ENCODE measurements at regions not wholly inside any gene's neighbourhood (a gene's known extent, or its start where the extent isn't known, plus 50 kb on each side); places are given as distances from the start of the nearest gene placed in this dataset.

DNA sequence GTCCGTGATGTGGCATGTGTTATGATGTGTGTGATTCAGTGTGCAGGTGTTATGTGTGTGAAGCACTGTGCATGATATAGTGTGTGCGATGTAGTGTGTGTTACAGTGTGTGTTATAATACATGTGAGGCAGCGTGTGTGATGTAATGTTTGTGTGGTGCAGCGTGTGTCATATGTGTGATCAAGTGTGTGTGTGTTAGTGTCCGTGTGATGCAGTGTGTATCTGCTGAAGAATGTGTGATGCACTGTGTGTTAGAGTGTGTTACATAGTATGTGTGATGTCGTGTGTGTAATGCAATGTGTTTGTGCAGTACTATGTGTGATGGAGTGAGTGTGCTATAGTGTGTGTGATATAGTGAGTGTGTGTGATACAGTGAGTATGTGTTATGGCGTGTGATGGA, 182.8 kb upstream of the SOX11 start:
- Mint-ChIP-seq H3K9me3 (ENCODE audit: insufficient read depth) (no peaks in the 10 kb centered on the region), H3K27me3 (ENCODE audit: low read depth) (no peaks in the 10 kb centered on the region), H3K36me3 (ENCODE audit: low read depth) (no peaks in the 10 kb centered on the region), H3K4me1 (ENCODE audit: low read depth) (no peaks in the 10 kb centered on the region), H3K27ac (no peak overlapping the region), H3K4me3 (no peak overlapping the region)
- ATAC-seq (no peak), DNase-seq (no peak)
- POLR2A ChIA-PET = no interaction called here
- CTCF ChIA-PET = no interaction called here

DNA sequence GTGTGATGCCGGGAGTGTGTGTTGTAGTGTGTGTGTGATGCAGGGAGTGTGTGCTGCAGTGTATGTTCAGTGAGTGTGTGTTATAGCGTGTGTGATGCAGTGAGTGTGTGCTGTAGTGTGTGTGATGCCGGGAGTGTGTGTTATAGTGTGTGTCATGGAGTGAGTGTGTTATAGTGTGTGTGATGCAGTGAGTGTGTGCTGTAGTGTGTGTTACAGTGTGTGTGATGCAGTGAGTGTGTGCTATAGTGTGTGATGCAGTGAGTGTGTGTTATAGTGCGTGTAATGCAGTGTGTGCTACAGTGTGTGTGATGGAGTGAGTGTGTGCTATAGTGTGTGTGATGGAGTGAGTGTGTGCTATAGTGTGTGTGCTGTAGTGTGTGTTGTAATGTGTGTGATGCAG, 182.1 kb upstream of the SOX11 start:
- Mint-ChIP-seq H3K27me3 (ENCODE audit: low read depth) (no peaks in the 10 kb centered on the region), H3K9me3 (ENCODE audit: insufficient read depth) (no peaks in the 10 kb centered on the region), H3K27ac (no peak overlapping the region), H3K4me1 (ENCODE audit: low read depth) (no peaks in the 10 kb centered on the region), H3K36me3 (ENCODE audit: low read depth) (no peaks in the 10 kb centered on the region), H3K4me3 (no peak overlapping the region)
- DNase-seq (no peak), ATAC-seq (no peak)
- ChIA-PET POLR2A (no interaction called here), CTCF (no interaction called here)

DNA sequence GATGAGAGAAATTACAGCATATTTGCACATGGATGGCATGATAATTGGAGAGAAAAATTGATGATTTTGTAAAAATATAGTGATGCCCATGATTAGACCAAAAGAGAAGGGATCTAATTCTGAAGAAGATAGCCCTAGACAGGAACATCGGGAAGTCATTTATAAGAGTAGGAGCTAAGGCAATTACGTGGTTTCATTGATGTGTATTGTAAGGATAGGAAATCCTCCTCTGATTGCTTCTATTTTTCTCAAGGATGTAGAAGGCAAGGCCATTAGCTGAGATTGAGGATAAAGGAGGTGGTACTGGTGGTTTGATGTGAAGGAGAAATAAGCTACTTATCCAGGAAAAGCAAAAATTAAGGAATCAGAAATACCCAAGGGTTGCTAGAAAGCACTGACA, 176.5 kb upstream of the SOX11 start:
- no peak overlapping the region for H3K27ac Mint-ChIP-seq
- H3K27me3 Mint-ChIP-seq (ENCODE audit: low read depth) = no peaks in the 10 kb centered on the region
- no peaks in the 10 kb centered on the region for H3K9me3 Mint-ChIP-seq (ENCODE audit: insufficient read depth)
- POLR2A ChIA-PET = no interaction called here
- H3K4me3 Mint-ChIP-seq = no peak overlapping the region
- no peaks in the 10 kb centered on the region for H3K4me1 Mint-ChIP-seq (ENCODE audit: low read depth)
- no peak for DNase-seq
- CTCF ChIA-PET = no interaction called here
- H3K36me3 Mint-ChIP-seq (ENCODE audit: low read depth) = no peaks in the 10 kb centered on the region
- ATAC-seq = no peak

DNA sequence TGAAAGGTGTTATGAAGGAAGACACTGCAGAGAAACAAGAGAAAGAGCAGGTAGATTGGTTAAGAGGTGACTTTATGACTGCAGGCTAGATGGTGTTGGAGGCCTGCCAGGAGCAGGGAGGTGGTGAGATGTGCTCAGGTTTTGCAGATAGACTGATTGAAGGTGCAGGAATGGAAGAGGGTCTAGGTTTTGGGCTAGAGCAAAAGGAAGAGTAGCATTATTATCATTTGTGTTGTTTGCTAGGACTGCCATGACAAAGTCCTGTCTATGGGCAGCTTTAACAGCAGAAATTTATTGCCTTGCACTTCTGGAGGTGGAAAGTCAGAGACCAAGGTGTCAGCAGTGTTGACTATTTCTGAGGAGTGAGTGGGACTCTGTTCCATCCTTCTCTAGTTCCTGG, 172.9 kb upstream of the SOX11 start:
- ChIA-PET POLR2A (no interaction called here), CTCF (no interaction called here)
- no peaks in the 10 kb centered on the region for H3K27me3 Mint-ChIP-seq (ENCODE audit: low read depth)
- no peaks in the 10 kb centered on the region for H3K4me1 Mint-ChIP-seq (ENCODE audit: low read depth)
- H3K27ac Mint-ChIP-seq = no peak overlapping the region
- no peaks in the 10 kb centered on the region for H3K9me3 Mint-ChIP-seq (ENCODE audit: insufficient read depth)
- no peak for DNase-seq
- no peak for ATAC-seq
- no peaks in the 10 kb centered on the region for H3K36me3 Mint-ChIP-seq (ENCODE audit: low read depth)
- H3K4me3 Mint-ChIP-seq = no peak overlapping the region

DNA sequence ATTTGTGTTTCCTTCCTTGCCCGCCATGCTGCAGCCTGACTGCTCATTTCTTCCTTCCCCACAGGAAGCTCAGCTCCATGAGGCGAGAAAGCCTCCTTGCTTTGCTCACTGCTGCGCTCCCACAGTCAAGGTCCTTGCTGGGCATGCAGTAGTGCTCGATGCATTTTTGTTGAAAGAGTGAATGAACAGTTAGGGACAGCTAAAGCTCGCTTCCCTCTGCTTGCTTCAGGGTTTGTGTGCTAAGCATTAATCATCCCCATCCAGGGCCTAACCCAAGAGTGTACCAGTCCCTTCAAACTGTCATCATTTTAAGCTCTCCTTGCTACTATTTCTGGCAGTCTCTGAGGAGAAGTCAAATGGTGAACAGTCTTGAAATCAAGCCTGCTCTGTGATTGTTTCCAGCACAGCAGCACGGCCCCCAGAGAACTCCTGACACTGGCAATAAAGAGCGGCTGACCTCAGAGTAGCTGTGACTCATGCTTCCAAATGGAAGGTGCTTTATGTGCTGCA, 171.7 kb upstream of the SOX11 start:
- no peaks in the 10 kb centered on the region for H3K9me3 Mint-ChIP-seq (ENCODE audit: insufficient read depth)
- H3K4me3 Mint-ChIP-seq = no peak overlapping the region
- no peak for DNase-seq
- CTCF ChIA-PET = no interaction called here
- no peaks in the 10 kb centered on the region for H3K4me1 Mint-ChIP-seq (ENCODE audit: low read depth)
- H3K36me3 Mint-ChIP-seq (ENCODE audit: low read depth) = no peaks in the 10 kb centered on the region
- no peak overlapping the region for H3K27ac Mint-ChIP-seq
- no peak for ATAC-seq
- POLR2A ChIA-PET = no interaction called here
- no peaks in the 10 kb centered on the region for H3K27me3 Mint-ChIP-seq (ENCODE audit: low read depth)

DNA sequence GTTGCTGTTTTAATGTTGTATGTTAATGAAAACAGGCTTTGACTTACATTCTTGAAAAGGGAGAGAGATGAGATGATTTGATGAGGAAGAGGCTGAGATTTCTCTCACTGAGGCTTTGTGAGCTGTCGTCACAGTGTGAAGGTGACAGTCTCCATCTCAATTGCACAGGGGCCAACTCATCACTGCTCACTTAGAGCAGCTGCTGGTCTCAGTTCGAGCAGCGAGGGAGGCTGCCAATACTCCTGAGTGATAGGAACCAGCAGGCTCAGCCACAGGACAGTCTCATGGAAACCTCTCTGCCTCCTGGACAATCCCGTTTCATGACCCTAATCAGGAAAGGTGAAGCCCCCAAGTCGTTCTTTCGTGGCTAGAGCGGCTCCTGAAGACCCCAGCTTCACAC, 170.7 kb upstream of the SOX11 start:
- ChIA-PET POLR2A (no interaction called here), CTCF (no interaction called here)
- ATAC-seq = no peak
- H3K36me3 Mint-ChIP-seq (ENCODE audit: low read depth) = no peaks in the 10 kb centered on the region
- no peak for DNase-seq
- no peaks in the 10 kb centered on the region for H3K9me3 Mint-ChIP-seq (ENCODE audit: insufficient read depth)
- no peak overlapping the region for H3K4me3 Mint-ChIP-seq
- no peak overlapping the region for H3K27ac Mint-ChIP-seq
- H3K4me1 Mint-ChIP-seq (ENCODE audit: low read depth) = no peaks in the 10 kb centered on the region
- H3K27me3 Mint-ChIP-seq (ENCODE audit: low read depth) = no peaks in the 10 kb centered on the region

DNA sequence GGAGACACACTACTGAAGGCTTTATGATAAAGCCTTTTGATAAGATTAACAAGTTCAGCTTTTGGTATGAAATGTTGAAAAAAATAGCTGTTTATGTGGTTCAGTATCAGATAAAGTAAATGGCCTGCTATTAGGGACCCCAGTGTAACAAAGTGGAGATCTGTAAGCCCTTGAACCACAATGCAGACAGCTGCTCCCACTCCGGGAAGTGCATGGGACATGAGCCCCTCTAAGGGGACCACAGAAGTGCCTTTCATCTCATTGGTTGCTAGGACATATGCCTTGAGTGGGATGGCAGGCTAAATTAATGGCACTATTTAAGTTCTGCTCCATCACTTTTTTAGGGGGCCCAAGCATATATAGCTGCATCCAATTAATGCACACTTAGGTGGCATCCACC, 167.6 kb upstream of the SOX11 start:
- ChIA-PET CTCF (no interaction called here), POLR2A (no interaction called here)
- H3K4me1 Mint-ChIP-seq (ENCODE audit: low read depth) = no peaks in the 10 kb centered on the region
- H3K4me3 Mint-ChIP-seq = no peak overlapping the region
- H3K36me3 Mint-ChIP-seq (ENCODE audit: low read depth) = no peaks in the 10 kb centered on the region
- DNase-seq (no peak), ATAC-seq (no peak)
- H3K27me3 Mint-ChIP-seq (ENCODE audit: low read depth) = no peaks in the 10 kb centered on the region
- no peak overlapping the region for H3K27ac Mint-ChIP-seq
- no peaks in the 10 kb centered on the region for H3K9me3 Mint-ChIP-seq (ENCODE audit: insufficient read depth)

DNA sequence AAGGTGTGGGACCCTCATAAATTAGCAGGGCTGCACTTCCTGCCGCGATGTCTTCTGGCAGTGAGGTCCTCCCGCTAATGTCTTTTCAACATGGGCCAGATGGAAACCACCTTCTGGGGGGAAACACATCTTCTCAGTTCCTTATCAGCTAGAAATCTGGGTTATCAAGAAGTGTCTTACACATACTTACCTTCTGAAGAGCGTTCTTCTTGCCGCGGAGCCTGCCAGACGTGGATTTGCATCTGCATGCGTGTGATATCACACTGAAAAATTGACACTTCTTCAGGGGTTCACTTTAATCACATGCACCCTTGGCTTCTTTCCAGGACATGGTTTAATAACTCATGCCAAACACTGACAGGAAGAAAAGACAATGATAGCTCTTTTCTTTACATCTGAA, 163.5 kb upstream of the SOX11 start:
- peaks cover under 1% of the 10 kb centered on the region for H3K9me3 Mint-ChIP-seq (ENCODE audit: insufficient read depth)
- H3K4me1 Mint-ChIP-seq (ENCODE audit: low read depth) = no peaks in the 10 kb centered on the region
- ATAC-seq (no peak), DNase-seq (no peak)
- ChIA-PET POLR2A (no interaction called here), CTCF (no interaction called here)
- H3K36me3 Mint-ChIP-seq (ENCODE audit: low read depth) = no peaks in the 10 kb centered on the region
- H3K27ac Mint-ChIP-seq = no peak overlapping the region
- no peak overlapping the region for H3K4me3 Mint-ChIP-seq
- no peaks in the 10 kb centered on the region for H3K27me3 Mint-ChIP-seq (ENCODE audit: low read depth)

DNA sequence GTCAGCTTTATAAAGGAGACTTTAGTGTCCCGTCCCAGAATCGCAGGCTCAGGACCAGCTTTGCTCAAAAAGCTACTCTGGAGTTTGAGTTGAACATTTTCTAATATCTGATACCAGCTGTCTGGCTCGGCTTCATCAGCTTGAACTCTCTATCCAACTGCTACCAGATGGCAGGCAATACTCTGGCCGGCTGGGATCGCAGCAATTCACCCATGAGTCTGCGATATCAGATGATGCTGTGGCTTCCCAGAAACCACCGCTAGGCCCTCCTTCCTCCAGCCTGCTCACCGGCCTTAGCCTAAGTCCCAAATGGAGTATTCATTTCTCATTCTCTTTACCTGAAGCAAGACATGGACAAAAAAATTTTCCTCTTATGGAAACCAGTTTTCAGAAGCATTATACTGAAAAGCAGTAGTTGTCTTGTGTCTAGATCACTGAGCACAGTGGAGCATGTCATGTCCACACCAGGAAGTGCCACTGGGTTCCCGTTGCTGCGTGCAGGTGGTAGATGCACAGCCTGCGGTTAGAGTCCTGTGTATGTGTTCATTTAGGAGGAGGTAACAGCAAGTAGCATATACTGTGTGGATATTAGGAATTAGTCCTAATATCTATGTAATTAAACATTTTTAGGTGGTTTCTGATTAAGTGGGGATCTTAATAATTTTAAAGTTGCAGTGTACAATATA, 162.0 kb upstream of the SOX11 start:
- no peaks in the 10 kb centered on the region for H3K36me3 Mint-ChIP-seq (ENCODE audit: low read depth)
- H3K4me1 Mint-ChIP-seq (ENCODE audit: low read depth) = no peaks in the 10 kb centered on the region
- ChIA-PET CTCF (no interaction called here), POLR2A (no interaction called here)
- ATAC-seq (no peak), DNase-seq (no peak)
- no peak overlapping the region for H3K27ac Mint-ChIP-seq
- peaks cover 5% of the 10 kb centered on the region for H3K9me3 Mint-ChIP-seq (ENCODE audit: insufficient read depth)
- no peaks in the 10 kb centered on the region for H3K27me3 Mint-ChIP-seq (ENCODE audit: low read depth)
- H3K4me3 Mint-ChIP-seq = no peak overlapping the region

DNA sequence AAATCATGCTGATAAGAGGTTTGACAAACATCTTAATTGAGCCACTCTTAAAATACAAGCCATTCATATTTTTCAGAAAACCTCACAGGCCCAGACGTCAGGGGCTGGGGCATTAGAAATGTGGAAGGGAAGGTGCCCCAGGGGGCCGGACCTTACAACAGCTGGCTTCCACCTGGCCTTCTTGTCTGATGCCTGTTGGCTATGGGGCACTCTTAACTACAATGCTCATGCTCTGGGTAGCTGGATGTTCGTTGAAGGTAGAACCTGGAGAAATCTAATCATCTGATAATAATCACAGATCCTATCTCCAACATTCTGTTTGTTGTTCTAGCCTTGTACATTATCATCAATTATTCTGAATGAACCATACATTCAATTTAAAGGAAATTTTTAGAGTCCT, 156.9 kb upstream of the SOX11 start:
- Mint-ChIP-seq H3K4me1 (ENCODE audit: low read depth) (no peaks in the 10 kb centered on the region), H3K36me3 (ENCODE audit: low read depth) (no peaks in the 10 kb centered on the region), H3K27me3 (ENCODE audit: low read depth) (no peaks in the 10 kb centered on the region), H3K4me3 (no peak overlapping the region), H3K9me3 (ENCODE audit: insufficient read depth) (peaks cover 5% of the 10 kb centered on the region), H3K27ac (no peak overlapping the region)
- DNase-seq (no peak), ATAC-seq (no peak)
- POLR2A ChIA-PET = no interaction called here
- CTCF ChIA-PET = no interaction called here

DNA sequence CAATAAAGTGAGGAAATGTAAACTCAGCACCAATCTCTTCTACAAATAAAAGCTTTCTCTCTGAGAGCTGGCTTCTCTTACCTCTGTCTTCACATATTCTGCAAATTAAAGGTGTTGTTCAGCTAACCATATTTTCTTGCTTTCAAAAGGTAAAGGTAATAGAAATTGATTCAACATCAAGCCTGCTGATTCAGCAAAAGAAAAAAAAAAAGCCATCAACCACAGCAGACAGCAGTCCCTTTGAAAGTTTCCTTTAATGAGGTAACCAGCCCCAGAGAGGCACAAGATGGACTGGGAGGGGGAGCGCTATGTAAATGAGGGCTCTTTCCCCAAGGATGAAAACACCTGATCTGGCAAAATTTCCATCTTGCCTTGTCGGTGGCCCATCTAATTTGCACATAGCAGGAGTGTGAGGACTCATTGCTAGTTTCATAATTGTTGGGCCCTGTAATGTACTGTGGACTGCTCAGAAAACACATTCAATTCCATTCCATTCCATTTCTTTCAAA, 154.9 kb upstream of the SOX11 start:
- H3K4me3 Mint-ChIP-seq = no peak overlapping the region
- ChIA-PET CTCF (no interaction called here), POLR2A (no interaction called here)
- no peaks in the 10 kb centered on the region for H3K36me3 Mint-ChIP-seq (ENCODE audit: low read depth)
- no peak for DNase-seq
- peaks cover 10% of the 10 kb centered on the region for H3K9me3 Mint-ChIP-seq (ENCODE audit: insufficient read depth)
- H3K27ac Mint-ChIP-seq = no peak overlapping the region
- no peaks in the 10 kb centered on the region for H3K27me3 Mint-ChIP-seq (ENCODE audit: low read depth)
- ATAC-seq = no peak
- H3K4me1 Mint-ChIP-seq (ENCODE audit: low read depth) = no peaks in the 10 kb centered on the region

DNA sequence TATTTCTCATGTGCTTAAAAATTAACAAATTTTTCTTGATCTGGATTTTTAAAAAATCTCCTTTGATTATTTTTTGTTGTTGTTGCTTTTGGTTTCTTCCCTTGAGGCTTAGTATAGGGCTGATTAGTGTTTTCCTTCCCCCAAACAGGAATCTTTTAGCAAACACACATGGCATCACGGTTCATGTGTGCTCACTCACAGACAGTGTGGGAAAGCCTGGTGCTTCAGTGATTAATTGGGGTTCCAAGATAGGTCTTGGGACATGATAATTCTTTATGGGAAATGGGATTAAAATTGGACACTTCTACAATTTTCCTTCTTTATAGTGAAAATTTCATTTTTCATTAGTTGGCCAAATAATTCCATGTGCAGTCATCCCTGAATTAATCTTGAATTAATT, 153.9 kb upstream of the SOX11 start:
- Mint-ChIP-seq H3K4me3 (no peak overlapping the region), H3K27ac (no peak overlapping the region), H3K36me3 (ENCODE audit: low read depth) (no peaks in the 10 kb centered on the region), H3K27me3 (ENCODE audit: low read depth) (no peaks in the 10 kb centered on the region), H3K4me1 (ENCODE audit: low read depth) (no peaks in the 10 kb centered on the region), H3K9me3 (ENCODE audit: insufficient read depth) (peaks cover 14% of the 10 kb centered on the region)
- ChIA-PET CTCF (no interaction called here), POLR2A (no interaction called here)
- DNase-seq = no peak
- ATAC-seq = no peak

DNA sequence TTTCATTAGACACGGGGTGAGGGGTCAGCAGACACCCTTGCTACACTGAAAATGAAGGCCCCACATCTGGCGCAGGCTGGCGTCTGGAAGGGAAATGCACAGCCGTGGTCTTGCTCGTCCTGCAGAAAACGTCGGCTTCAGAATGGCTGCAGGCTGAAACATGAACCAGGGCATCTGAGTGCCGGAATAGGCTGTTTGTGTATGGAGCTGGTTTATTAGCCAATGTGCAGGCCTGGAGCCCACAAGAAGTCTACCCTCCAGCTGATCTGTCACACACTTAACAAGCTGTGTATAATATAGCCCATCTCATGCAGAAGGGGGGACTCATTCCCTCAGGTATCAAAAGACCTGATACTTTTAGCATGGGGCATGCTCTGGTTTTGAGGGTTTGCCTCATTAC, 153.4 kb upstream of the SOX11 start:
- Mint-ChIP-seq H3K36me3 (ENCODE audit: low read depth) (no peaks in the 10 kb centered on the region), H3K27ac (no peak overlapping the region), H3K27me3 (ENCODE audit: low read depth) (no peaks in the 10 kb centered on the region), H3K9me3 (ENCODE audit: insufficient read depth) (peaks cover 16% of the 10 kb centered on the region), H3K4me1 (ENCODE audit: low read depth) (no peaks in the 10 kb centered on the region), H3K4me3 (no peak overlapping the region)
- ATAC-seq (no peak), DNase-seq (no peak)
- ChIA-PET POLR2A (no interaction called here), CTCF (no interaction called here)
